ENCODE measurements at regions not wholly inside any gene's neighbourhood (a gene's known extent, or its start where the extent isn't known, plus 50 kb on each side); places are given as distances from the start of the nearest gene placed in this dataset.

DNA sequence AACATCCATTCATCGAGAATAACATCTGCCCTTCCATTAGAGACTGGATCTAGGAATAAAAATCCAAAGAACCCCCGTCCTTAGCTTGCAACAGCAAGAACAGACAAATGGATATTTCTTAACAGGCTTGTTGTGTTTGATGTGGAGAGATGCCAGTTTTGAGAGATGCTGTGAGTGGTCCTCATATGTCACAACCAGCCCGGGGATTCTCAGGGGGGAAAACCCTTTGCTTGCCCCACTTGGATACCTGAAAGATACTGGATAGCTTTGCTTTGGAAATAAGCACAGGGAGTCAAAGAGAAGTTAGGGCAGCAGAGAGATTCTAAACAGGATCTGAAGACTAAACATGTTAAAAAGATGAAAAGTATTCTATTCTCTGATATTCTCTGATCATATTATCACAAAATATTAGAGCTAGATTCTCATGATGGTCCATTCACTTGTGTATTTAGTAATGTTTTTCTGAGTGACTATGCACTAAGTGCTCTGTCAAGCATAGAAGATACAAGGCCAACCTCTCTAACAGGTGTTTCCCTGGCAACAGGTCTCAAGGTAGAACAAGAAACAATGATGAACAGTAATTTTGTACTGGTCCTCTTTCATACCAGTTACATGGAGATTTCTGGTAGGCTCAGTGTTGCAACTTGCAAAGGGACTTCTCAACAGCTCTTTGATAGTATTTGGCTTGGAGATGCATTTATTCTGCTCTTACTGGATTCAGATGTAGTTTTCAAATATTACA is 348.2 kb downstream of the MYCN start:
- no peaks in the 10 kb centered on the region for H3K4me1 ChIP-seq (ENCODE audit: insufficient read depth, low read length)
- H3K27ac ChIP-seq (ENCODE audit: low read depth, low read length) = no peak overlapping the region
- CTCF ChIA-PET = interaction anchor here (0.7 kb wide), 1 partner anchor 237 kb away, joined by 4 read pairs; no protein-coding TSS in a partner anchor
- no peak overlapping the region for H3K27ac Mint-ChIP-seq
- H3K27me3 ChIP-seq (ENCODE audit: insufficient read depth, low read length, poor library complexity, severe bottlenecking) = no peaks in the 10 kb centered on the region
- H3K4me3 Mint-ChIP-seq = no peak overlapping the region
- no peaks in the 10 kb centered on the region for H3K4me1 Mint-ChIP-seq
- peaks cover 0 to 5% (median 1%) of the 10 kb centered on the region in 5 donors for H3K9me3 Mint-ChIP-seq
- no peaks in the 10 kb centered on the region for H3K36me3 ChIP-seq (ENCODE audit: insufficient read depth, low read length)
- H3K36me3 Mint-ChIP-seq = no peaks in the 10 kb centered on the region
- peaks cover 0 to 2% of the 10 kb centered on the region in 2 donors for H3K27me3 Mint-ChIP-seq
- no peaks in the 10 kb centered on the region for H3K9me3 ChIP-seq (ENCODE audit: low read length)
- H3K4me3 ChIP-seq (ENCODE audit: low read length) = no peak overlapping the region
- POLR2A ChIA-PET = no interaction called here
- DNase-seq = no peak

DNA sequence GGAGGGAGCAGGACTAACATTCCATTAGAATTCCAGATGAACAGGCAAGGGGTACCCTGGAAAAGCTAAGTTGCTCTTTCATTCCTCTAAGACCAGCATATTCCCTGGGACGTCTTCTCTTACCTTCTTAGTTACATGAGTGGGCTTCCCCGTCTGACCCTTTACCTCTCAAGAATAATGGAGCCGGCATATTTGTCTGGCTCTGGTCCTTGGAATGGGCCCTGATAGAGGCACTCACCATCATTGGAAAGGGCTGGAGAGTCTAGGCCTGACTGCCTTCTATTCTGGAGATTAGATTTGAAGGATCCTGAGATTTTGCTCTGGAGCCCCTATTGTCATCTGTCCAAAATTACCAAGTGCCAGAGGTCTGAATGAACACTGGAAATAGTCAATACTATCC is 347.5 kb downstream of the MYCN start:
- H3K27ac Mint-ChIP-seq = no peak overlapping the region
- CTCF ChIA-PET = no interaction called here

DNA sequence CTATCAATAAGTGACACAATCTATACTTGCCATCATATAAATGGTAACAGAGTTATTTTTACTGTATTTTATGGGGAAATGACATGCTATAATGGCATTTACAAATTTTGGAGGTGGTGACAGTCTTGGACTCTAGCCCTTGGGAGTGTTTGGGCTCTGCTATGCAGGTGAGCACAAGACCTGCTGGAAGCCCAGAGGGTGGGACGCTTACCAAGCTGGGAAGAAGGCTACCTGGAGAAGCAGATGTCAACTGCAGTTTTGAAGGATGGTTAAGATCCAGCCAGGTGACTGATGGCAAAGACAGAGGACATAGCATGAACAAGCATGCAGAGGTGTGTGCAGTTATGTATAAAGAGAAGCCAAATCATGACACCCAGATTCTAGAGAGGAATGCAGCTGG is 346.9 kb downstream of the MYCN start:
- POLR2A ChIA-PET = no interaction called here
- no peaks in the 10 kb centered on the region for H3K36me3 Mint-ChIP-seq
- no peaks in the 10 kb centered on the region for H3K36me3 ChIP-seq (ENCODE audit: insufficient read depth, low read length)
- no peak overlapping the region for H3K27ac Mint-ChIP-seq
- no peak for DNase-seq
- CTCF ChIA-PET = no interaction called here
- H3K9me3 Mint-ChIP-seq = peaks cover 0 to 6% (median 3%) of the 10 kb centered on the region in 5 donors
- H3K4me1 ChIP-seq (ENCODE audit: insufficient read depth, low read length) = no peaks in the 10 kb centered on the region
- no peak overlapping the region for H3K4me3 Mint-ChIP-seq
- H3K27me3 Mint-ChIP-seq = peaks cover 0 to under 1% of the 10 kb centered on the region in 2 donors
- H3K4me1 Mint-ChIP-seq = no peaks in the 10 kb centered on the region
- no peaks in the 10 kb centered on the region for H3K27me3 ChIP-seq (ENCODE audit: insufficient read depth, low read length, poor library complexity, severe bottlenecking)
- no peak overlapping the region for H3K27ac ChIP-seq (ENCODE audit: low read depth, low read length)
- no peak overlapping the region for H3K4me3 ChIP-seq (ENCODE audit: low read length)
- H3K9me3 ChIP-seq (ENCODE audit: low read length) = no peaks in the 10 kb centered on the region

More for the DNA sequence above, 347.5 kb downstream of the MYCN start:
- Histone ChIP-seq H3K27me3 (ENCODE audit: insufficient read depth, low read length, poor library complexity, severe bottlenecking) (no peaks in the 10 kb centered on the region), H3K4me1 (ENCODE audit: insufficient read depth, low read length) (no peaks in the 10 kb centered on the region), H3K9me3 (ENCODE audit: low read length) (no peaks in the 10 kb centered on the region), H3K27ac (ENCODE audit: low read depth, low read length) (no peak overlapping the region), H3K36me3 (ENCODE audit: insufficient read depth, low read length) (no peaks in the 10 kb centered on the region), H3K4me3 (ENCODE audit: low read length) (no peak overlapping the region)
- DNase-seq = no peak
- Mint-ChIP-seq H3K27me3 (peaks cover 0 to 2% of the 10 kb centered on the region in 2 donors), H3K4me1 (no peaks in the 10 kb centered on the region), H3K4me3 (no peak overlapping the region), H3K36me3 (no peaks in the 10 kb centered on the region), H3K9me3 (peaks cover 0 to 6% (median 3%) of the 10 kb centered on the region in 5 donors)
- POLR2A ChIA-PET = no interaction called here

DNA sequence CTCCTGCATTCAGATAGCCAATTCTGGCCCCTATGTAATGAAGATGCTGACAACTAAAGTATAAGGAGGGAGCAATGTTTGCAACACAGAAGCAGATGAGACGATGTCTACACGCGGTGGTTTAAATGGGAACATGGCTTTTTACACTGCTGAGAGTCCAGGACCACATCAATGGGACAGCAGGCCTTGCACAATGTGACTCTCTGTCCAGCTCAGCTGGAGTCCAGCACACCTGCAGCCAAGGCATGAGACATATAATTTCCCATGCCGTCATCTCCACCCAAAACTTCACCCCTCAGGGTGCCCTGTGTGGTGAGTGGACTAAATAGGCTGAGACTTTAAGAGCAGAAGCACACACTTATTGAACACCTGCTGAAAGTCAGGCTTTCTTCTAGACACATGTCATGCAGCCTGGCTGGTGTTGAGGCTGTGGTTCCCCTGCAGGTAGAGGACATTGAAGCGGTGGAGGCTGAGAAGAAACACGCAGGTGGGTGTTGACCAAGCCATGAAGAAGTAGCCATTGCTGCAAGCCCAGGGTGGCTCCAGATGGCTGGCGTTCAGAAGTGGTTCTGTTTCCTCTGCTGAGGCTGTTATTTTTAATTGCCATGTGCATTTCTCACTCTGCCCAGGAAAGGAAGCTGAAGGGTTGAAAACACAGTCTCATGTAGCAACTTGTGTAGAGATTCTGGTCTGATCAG is 345.6 kb downstream of the MYCN start:
- Histone ChIP-seq H3K4me1 (ENCODE audit: insufficient read depth, low read length) (no peaks in the 10 kb centered on the region), H3K4me3 (ENCODE audit: low read length) (no peak overlapping the region), H3K27me3 (ENCODE audit: insufficient read depth, low read length, poor library complexity, severe bottlenecking) (no peaks in the 10 kb centered on the region), H3K27ac (ENCODE audit: low read depth, low read length) (no peak overlapping the region), H3K9me3 (ENCODE audit: low read length) (no peaks in the 10 kb centered on the region), H3K36me3 (ENCODE audit: insufficient read depth, low read length) (no peaks in the 10 kb centered on the region)
- no peak overlapping the region for H3K27ac Mint-ChIP-seq
- no peak overlapping the region for H3K4me3 Mint-ChIP-seq
- H3K36me3 Mint-ChIP-seq = no peaks in the 10 kb centered on the region
- no peaks in the 10 kb centered on the region for H3K4me1 Mint-ChIP-seq
- ChIA-PET CTCF (no interaction called here), POLR2A (no interaction called here)
- DNase-seq = no peak
- H3K9me3 Mint-ChIP-seq = peaks cover 0 to 6% (median 2%) of the 10 kb centered on the region in 5 donors
- no peaks in the 10 kb centered on the region for H3K27me3 Mint-ChIP-seq

DNA sequence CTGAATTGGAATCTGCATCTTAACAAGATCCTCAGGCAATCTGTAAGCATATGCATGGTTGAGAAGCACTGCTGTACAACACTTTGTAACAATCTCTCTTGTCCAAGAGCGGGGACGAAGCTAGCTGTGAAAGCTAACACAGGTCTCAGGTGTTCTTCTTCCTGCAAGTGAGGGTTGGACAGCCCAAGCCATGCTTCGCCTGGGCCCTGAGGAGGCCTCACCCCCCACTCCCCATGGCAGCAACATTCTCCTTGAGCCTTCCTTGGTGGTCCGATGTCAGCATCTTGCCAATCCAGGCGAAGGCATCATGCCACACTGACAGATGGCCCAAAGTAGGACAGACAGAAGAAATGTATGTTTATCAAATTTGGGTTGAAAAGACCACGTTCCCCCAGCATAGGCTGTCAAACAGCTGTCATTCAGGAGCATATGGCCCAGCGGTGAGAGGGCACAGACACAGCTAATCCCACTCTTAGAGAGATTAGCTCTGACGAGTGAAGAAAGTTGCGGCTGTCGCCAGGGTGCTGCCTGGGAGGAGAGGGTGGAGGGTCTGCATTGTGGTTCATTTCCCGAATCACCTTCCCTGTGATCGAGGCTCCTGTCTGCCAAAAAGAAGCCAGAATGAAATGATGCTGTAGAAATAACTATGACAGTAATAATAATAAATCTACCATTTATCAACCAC is 344.7 kb downstream of the MYCN start:
- DNase-seq = no peak
- H3K27me3 Mint-ChIP-seq = no peaks in the 10 kb centered on the region
- ChIA-PET POLR2A (no interaction called here), CTCF (no interaction called here)
- no peak overlapping the region for H3K27ac Mint-ChIP-seq
- Histone ChIP-seq H3K36me3 (ENCODE audit: insufficient read depth, low read length) (no peaks in the 10 kb centered on the region), H3K4me1 (ENCODE audit: insufficient read depth, low read length) (no peaks in the 10 kb centered on the region), H3K4me3 (ENCODE audit: low read length) (no peak overlapping the region), H3K27ac (ENCODE audit: low read depth, low read length) (no peak overlapping the region), H3K27me3 (ENCODE audit: insufficient read depth, low read length, poor library complexity, severe bottlenecking) (no peaks in the 10 kb centered on the region), H3K9me3 (ENCODE audit: low read length) (no peaks in the 10 kb centered on the region)
- H3K4me1 Mint-ChIP-seq = no peaks in the 10 kb centered on the region
- no peak overlapping the region for H3K4me3 Mint-ChIP-seq
- peaks cover 0 to 6% (median 2%) of the 10 kb centered on the region in 5 donors for H3K9me3 Mint-ChIP-seq
- H3K36me3 Mint-ChIP-seq = no peaks in the 10 kb centered on the region

DNA sequence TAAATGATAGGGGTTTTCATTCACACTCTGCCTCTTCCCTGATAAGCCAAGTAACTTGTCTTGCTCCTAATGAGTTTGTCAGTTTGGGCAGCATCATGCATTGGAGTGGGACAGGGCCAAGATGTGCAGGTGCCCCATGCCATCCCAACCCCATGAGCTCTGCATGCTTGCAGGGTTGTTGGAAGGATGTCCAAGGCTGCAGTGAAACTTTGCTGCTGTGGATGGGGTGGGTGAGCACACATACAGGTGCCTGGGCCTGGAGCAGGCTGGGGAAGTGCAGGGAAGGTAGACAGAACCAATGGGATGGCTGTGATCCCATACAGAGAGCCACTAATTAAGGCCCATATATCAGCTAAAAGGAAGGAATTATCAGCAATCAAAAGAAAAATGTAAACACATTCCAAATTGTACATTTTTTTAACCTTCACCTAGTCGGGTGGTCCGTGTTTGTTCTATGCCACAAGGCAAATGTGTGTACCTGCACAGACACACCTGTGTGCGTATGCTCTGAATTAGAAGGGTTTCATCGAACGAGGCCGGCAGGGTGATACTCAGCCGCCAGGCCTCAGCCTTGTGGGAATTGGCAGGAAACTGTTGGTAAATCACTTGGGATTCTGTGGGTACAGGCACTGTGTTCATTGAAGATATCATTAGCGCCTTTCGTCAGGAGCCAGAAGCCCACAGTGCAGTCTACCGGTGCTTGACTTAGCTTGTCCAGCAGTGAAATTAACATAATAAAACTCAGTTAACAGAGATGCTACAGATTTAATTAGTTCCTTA is 342.9 kb downstream of the MYCN start:
- POLR2A ChIA-PET = no interaction called here
- Histone ChIP-seq H3K4me3 (ENCODE audit: low read length) (no peak overlapping the region), H3K9me3 (ENCODE audit: low read length) (no peaks in the 10 kb centered on the region), H3K27ac (ENCODE audit: low read depth, low read length) (no peak overlapping the region), H3K4me1 (ENCODE audit: insufficient read depth, low read length) (no peaks in the 10 kb centered on the region), H3K27me3 (ENCODE audit: insufficient read depth, low read length, poor library complexity, severe bottlenecking) (no peaks in the 10 kb centered on the region), H3K36me3 (ENCODE audit: insufficient read depth, low read length) (no peaks in the 10 kb centered on the region)
- no peak overlapping the region for H3K4me3 Mint-ChIP-seq
- H3K27ac Mint-ChIP-seq = no peak overlapping the region
- DNase-seq = no peak
- peaks cover 0 to 6% (median 2%) of the 10 kb centered on the region in 5 donors for H3K9me3 Mint-ChIP-seq
- CTCF ChIA-PET = no interaction called here
- no peaks in the 10 kb centered on the region for H3K4me1 Mint-ChIP-seq
- no peaks in the 10 kb centered on the region for H3K36me3 Mint-ChIP-seq
- H3K27me3 Mint-ChIP-seq = no peaks in the 10 kb centered on the region

DNA sequence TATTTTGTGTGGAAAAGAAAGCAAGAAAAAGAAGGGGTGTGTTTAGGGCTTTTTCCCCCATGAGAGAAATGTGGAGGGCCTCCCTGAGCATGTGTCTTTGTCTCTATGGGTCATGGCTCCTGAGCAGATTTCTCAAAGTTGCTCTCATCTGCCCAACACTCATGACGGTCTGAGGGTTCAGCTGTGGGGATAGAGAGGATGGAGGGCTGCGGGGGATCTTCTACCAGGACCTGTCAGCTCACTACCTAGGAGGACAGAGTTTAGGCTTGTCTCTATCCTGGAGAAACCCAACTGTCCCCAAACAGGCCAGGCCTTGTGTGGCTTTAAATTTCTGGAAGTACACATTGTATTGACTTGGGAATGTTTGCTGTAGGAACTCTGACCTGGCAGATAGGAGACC is 342.2 kb downstream of the MYCN start:
- ChIA-PET POLR2A (no interaction called here), CTCF (no interaction called here)
- no peak overlapping the region for H3K27ac Mint-ChIP-seq
- no peaks in the 10 kb centered on the region for H3K4me1 Mint-ChIP-seq
- Histone ChIP-seq H3K9me3 (ENCODE audit: low read length) (no peaks in the 10 kb centered on the region), H3K27ac (ENCODE audit: low read depth, low read length) (no peak overlapping the region), H3K4me1 (ENCODE audit: insufficient read depth, low read length) (no peaks in the 10 kb centered on the region), H3K36me3 (ENCODE audit: insufficient read depth, low read length) (no peaks in the 10 kb centered on the region), H3K4me3 (ENCODE audit: low read length) (no peak overlapping the region), H3K27me3 (ENCODE audit: insufficient read depth, low read length, poor library complexity, severe bottlenecking) (no peaks in the 10 kb centered on the region)
- H3K27me3 Mint-ChIP-seq = no peaks in the 10 kb centered on the region
- DNase-seq = no peak
- H3K4me3 Mint-ChIP-seq = no peak overlapping the region
- H3K36me3 Mint-ChIP-seq = no peaks in the 10 kb centered on the region
- peaks cover 0 to 6% (median 2%) of the 10 kb centered on the region in 5 donors for H3K9me3 Mint-ChIP-seq
